HepG2 (cell line): ENCODE measurements at regions not wholly inside any gene's neighbourhood (a gene's known extent, or its start where the extent isn't known, plus 50 kb on each side); places are given as distances from the start of the nearest gene placed in this dataset.

Source experiments
- FOXM1 ChIP-seq: sonication (generic); formaldehyde crosslinking; IDR thresholded peaks from 2 replicates; pipeline ENCODE4 v1.5.0; 2020; ENCODE audit warnings: missing genetic modification reagents
- IRF9 ChIP-seq: sonication (generic); formaldehyde crosslinking; IDR thresholded peaks from 2 replicates; pipeline ENCODE4 v1.8.0; 2022; ENCODE audit warnings: missing genetic modification reagents, mild to moderate bottlenecking, borderline replicate concordance
- NFE2L1 ChIP-seq: sonication (generic); formaldehyde crosslinking; IDR thresholded peaks from 2 replicates; pipeline ENCODE4 v1.4.0; 2020; ENCODE audit warnings: missing genetic modification reagents, mild to moderate bottlenecking, borderline replicate concordance
- SMARCE1 ChIP-seq: fragments of 450-650 bp; IDR thresholded peaks from 2 replicates; pipeline ENCODE4 v1.6.1; 2017; ENCODE audit warnings: borderline replicate concordance
- TBX2 ChIP-seq: sonication (generic); formaldehyde crosslinking; IDR thresholded peaks from 2 replicates; pipeline ENCODE4 v1.5.0; 2020; ENCODE audit warnings: missing genetic modification reagents, mild to moderate bottlenecking, borderline replicate concordance
- TEF ChIP-seq: sonication (generic); formaldehyde crosslinking; IDR thresholded peaks from 2 replicates; pipeline ENCODE4 v1.5.0; 2020; ENCODE audit warnings: missing genetic modification reagents
- TMF1 ChIP-seq: sonication (generic); formaldehyde crosslinking; IDR thresholded peaks from 2 replicates; pipeline ENCODE4 v1.8.1; 2022; ENCODE audit warnings: low read depth, missing genetic modification reagents
- ZNF232 ChIP-seq: sonication (generic); formaldehyde crosslinking; IDR thresholded peaks from 2 replicates; pipeline ENCODE4 v1.4.0; 2020; ENCODE audit warnings: missing genetic modification reagents, borderline replicate concordance
- ZNF549 ChIP-seq: sonication (generic); formaldehyde crosslinking; IDR thresholded peaks from 2 replicates; pipeline ENCODE4 v1.5.0; 2020; ENCODE audit warnings: missing genetic modification reagents
- ZNF841 ChIP-seq: sonication (generic); formaldehyde crosslinking; IDR thresholded peaks from 2 replicates; pipeline ENCODE4 v1.8.1; 2023; ENCODE audit warnings: missing genetic modification reagents, borderline replicate concordance
- TF ChIP-seq, protein P1 (sequence below): sonication (generic); formaldehyde crosslinking; IDR thresholded peaks from 2 replicates; pipeline ENCODE4 v1.4.0; 2020; ENCODE audit warnings: missing genetic modification reagents
- TF ChIP-seq, protein P2 (sequence below): sonication (generic); formaldehyde crosslinking; IDR thresholded peaks from 2 replicates; pipeline ENCODE4 v1.4.0; 2020; ENCODE audit warnings: mild to moderate bottlenecking, low read depth, missing genetic modification reagents

- TF ChIP-seq, protein P1, sequence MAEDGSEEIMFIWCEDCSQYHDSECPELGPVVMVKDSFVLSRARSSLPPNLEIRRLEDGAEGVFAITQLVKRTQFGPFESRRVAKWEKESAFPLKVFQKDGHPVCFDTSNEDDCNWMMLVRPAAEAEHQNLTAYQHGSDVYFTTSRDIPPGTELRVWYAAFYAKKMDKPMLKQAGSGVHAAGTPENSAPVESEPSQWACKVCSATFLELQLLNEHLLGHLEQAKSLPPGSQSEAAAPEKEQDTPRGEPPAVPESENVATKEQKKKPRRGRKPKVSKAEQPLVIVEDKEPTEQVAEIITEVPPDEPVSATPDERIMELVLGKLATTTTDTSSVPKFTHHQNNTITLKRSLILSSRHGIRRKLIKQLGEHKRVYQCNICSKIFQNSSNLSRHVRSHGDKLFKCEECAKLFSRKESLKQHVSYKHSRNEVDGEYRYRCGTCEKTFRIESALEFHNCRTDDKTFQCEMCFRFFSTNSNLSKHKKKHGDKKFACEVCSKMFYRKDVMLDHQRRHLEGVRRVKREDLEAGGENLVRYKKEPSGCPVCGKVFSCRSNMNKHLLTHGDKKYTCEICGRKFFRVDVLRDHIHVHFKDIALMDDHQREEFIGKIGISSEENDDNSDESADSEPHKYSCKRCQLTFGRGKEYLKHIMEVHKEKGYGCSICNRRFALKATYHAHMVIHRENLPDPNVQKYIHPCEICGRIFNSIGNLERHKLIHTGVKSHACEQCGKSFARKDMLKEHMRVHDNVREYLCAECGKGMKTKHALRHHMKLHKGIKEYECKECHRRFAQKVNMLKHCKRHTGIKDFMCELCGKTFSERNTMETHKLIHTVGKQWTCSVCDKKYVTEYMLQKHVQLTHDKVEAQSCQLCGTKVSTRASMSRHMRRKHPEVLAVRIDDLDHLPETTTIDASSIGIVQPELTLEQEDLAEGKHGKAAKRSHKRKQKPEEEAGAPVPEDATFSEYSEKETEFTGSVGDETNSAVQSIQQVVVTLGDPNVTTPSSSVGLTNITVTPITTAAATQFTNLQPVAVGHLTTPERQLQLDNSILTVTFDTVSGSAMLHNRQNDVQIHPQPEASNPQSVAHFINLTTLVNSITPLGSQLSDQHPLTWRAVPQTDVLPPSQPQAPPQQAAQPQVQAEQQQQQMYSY (CRISPR knock-in tag) = no peak
- TF ChIP-seq ZNF841 (CRISPR knock-in tag) (no peak), SMARCE1 (no peak), IRF9 (CRISPR knock-in tag) (no peak), ZNF549 (CRISPR knock-in tag) (no peak), NFE2L1 (CRISPR knock-in tag) (no peak), TBX2 (CRISPR knock-in tag) (no peak), TEF (CRISPR knock-in tag) (no peak), ZNF232 (CRISPR knock-in tag) (no peak), FOXM1 (CRISPR knock-in tag) (no peak), TMF1 (no peak)
- TF ChIP-seq, protein P2, sequence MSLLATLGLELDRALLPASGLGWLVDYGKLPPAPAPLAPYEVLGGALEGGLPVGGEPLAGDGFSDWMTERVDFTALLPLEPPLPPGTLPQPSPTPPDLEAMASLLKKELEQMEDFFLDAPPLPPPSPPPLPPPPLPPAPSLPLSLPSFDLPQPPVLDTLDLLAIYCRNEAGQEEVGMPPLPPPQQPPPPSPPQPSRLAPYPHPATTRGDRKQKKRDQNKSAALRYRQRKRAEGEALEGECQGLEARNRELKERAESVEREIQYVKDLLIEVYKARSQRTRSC (CRISPR knock-in tag) = no peak
Measured at GRCh38 chr19:28288572-28289264, 924.2 kb downstream of the UQCRFS1 start (continued).
